Heart left ventricle (tissue), 16 donors: ENCODE measurements at regions not wholly inside any gene's neighbourhood (a gene's known extent, or its start where the extent isn't known, plus 50 kb on each side); places are given as distances from the start of the nearest gene placed in this dataset.

Source experiments
- ATAC-seq, 4 donors: fragments of 200-7000 bp; cut with Tn5 transposase; one replicate each; pipeline ENCODE4 v1.9.1; 2020 to 2022; ENCODE audit warnings: moderate library complexity in 4 of 4, mild to moderate bottlenecking in 3 of 4, moderate number of reproducible peaks in 1 of 4
- DNase-seq, 5 donors: peaks; one replicate each; pipeline ENCODE4 v3.0.0-alpha.2; 2020
- H3K27ac ChIP-seq, 12 donors: fragments of 200-600 bp; sonication (generic) in 4 of 12; one replicate each; pipeline versions ENCODE4 v1.5.0 to v1.8.0; 2016 to 2022; ENCODE audit warnings: mild to moderate bottlenecking in 2 of 12
- H3K27me3 ChIP-seq, 9 donors: fragments of 200-600 bp; sonication (generic) in 2 of 9; one replicate each; pipeline versions ENCODE4 v1.5.1 to v1.8.0; 2016 to 2022; ENCODE audit warnings: mild to moderate bottlenecking in 3 of 9
- H3K36me3 ChIP-seq, 9 donors: fragments of 200-600 bp; sonication (generic) in 2 of 9; one replicate each; pipeline versions ENCODE4 v1.5.0 to v1.8.0; 2018 to 2022; ENCODE audit warnings: mild to moderate bottlenecking in 2 of 9
- H3K4me1 ChIP-seq, 12 donors: fragments of 200-600 bp; sonication (generic) in 4 of 12; one replicate each; pipeline versions ENCODE4 v1.5.0 to v1.8.0; 2016 to 2022; ENCODE audit warnings: mild to moderate bottlenecking in 3 of 12
- H3K4me3 ChIP-seq, 12 donors: fragments of 200-600 bp; sonication (generic) in 4 of 12; one replicate each; pipeline versions ENCODE4 v1.5.0 to v1.8.0; 2017 to 2022; ENCODE audit warnings: mild to moderate bottlenecking in 9 of 12, moderate library complexity in 4 of 12
- H3K9me3 ChIP-seq, 12 donors: fragments of 200-600 bp; sonication (generic) in 4 of 12; one replicate each; pipeline versions ENCODE4 v1.5.0 to v1.8.0; 2016 to 2022; ENCODE audit warnings: mild to moderate bottlenecking in 1 of 12
- CTCF ChIP-seq, 12 donors: fragments of 200-600 bp; sonication (generic) in 4 of 12; IDR thresholded peaks; one replicate each; pipeline versions ENCODE4 v1.5.0 to v1.8.0; 2018 to 2022; ENCODE audit warnings: antibody characterized with exemption in 12 of 12, mild to moderate bottlenecking in 5 of 12
- POLR2A ChIP-seq, 2 donors: fragments of 450-650 bp; IDR thresholded peaks; one replicate each; pipeline ENCODE4 v1.6.1; 2017; ENCODE audit warnings: antibody characterized with exemption in 2 of 2, mild to moderate bottlenecking in 2 of 2, moderate library complexity in 2 of 2
- WGBS, 4 donors: extraction: QIAGEN DNeasy Blood & Tissue Kit in 2 of 4; methylation state at CpG; one replicate each; pipeline versions ENCODE4 v1.1.5 to v1.1.7; 2013 to 2018; 5-methylcytosine and 5-hydroxymethylcytosine counted together
- intact Hi-C, 10 donors: fragments of 100-400 bp; cut with DNase I; formaldehyde crosslinking; loops; one replicate each; pipeline versions ENCODE4 v1.11.1 to v1.14.2; 2022
- donor health status: ischemic (EF 13 %, LVEDD 7.1; RV severe dilation, severe dysfunction).
- donor health status: healthy with polysubstance abuse.
- donor health status: DM: no; HTN: yes; CAD: no.
- donor health status: DM: no; HTN: no; CAD: no.
- donor health status: ischemic (EF 25% LVEDD 6.9; RV normal size, moderate dysfunction).
- donor health status: ischemic (EF 25% LVEDD 5.7; RV mildly dilated, moderate dysfunction).
- donor health status: healthy.
- donor health status: DM: yes; HTN: yes; CAD: no.
- donor health status: ischemic (EF 35%, LVEDD 5.7; RV mildly dilated, moderate dysfunction).
- donor health status: nonischemic (EF 11% LVEDD 7.7; RV severe dilation, severe dysfunction).
- donor health status: DM: yes; HTN: yes; CAD: no.
- donor health status: PGD.
- donor health status: ischemic (EF 29% LVEDD 5.4; RV normal size, mild dysfunction).
- donor health status: nonischemic (EF 23%, LVEDD 6.1; RV moderate dilation, normal function).

- no peak overlapping the region for H3K4me3 ChIP-seq
- no peaks in the 10 kb centered on the region for H3K36me3 ChIP-seq
- H3K27ac ChIP-seq: no peak overlapping the region
- 83 to 89% (median 87%) methylated on average over 1 of the region's 1 CpG for WGBS, 4 donors
- TF ChIP-seq CTCF (IDR thresholded peaks at IDR 0.05) (no peak), POLR2A (IDR thresholded peaks at IDR 0.05) (no peak)
- no peaks in the 10 kb centered on the region for H3K27me3 ChIP-seq
- no peak for DNase-seq
- peaks cover 0 to 14% (median 0%) of the 10 kb centered on the region in 12 donors for H3K9me3 ChIP-seq
- ATAC-seq: no peak
- intact Hi-C loops: no loop called here
- no peaks in the 10 kb centered on the region for H3K4me1 ChIP-seq
Measured at GRCh38 chr4:134798573-134798972, 597.0 kb upstream of the PABPC4L start.

- Histone ChIP-seq H3K4me1 (no peaks in the 10 kb centered on the region), H3K27me3 (no peaks in the 10 kb centered on the region), H3K4me3 (no peak overlapping the region), H3K36me3 (no peaks in the 10 kb centered on the region), H3K27ac (no peak overlapping the region), H3K9me3 (peaks cover 0 to 22% (median 0%) of the 10 kb centered on the region in 12 donors)
- ATAC-seq (no peak), DNase-seq (no peak)
- TF ChIP-seq POLR2A (IDR thresholded peaks at IDR 0.05) (no peak), CTCF (IDR thresholded peaks at IDR 0.05) (no peak)
- WGBS, 4 donors: 74 to 89% (median 83%) methylated on average over 1 of the region's 1 CpG
- intact Hi-C loops: no loop called here
Measured at GRCh38 chr4:134787315-134787714, 585.7 kb upstream of the PABPC4L start.

GRCh38 chr4:134780244-134780643 is 578.7 kb upstream of the PABPC4L start:
- H3K4me3 ChIP-seq: no peak overlapping the region
- intact Hi-C loops: no loop called here
- TF ChIP-seq CTCF (IDR thresholded peaks at IDR 0.05) (no peak), POLR2A (IDR thresholded peaks at IDR 0.05) (no peak)
- ATAC-seq (no peak), DNase-seq (no peak)
- H3K27ac ChIP-seq: no peak overlapping the region
- no peaks in the 10 kb centered on the region for H3K27me3 ChIP-seq
- WGBS, 4 donors: 38 to 51% (median 45%) methylated on average over 2 of the region's 2 CpGs
- no peaks in the 10 kb centered on the region for H3K4me1 ChIP-seq
- no peaks in the 10 kb centered on the region for H3K36me3 ChIP-seq
- peaks cover 0 to 22% (median 0%) of the 10 kb centered on the region in 12 donors for H3K9me3 ChIP-seq

- DNase-seq: no peak
- 2 to 25% (median 18%) methylated on average over 2 of the region's 2 CpGs for WGBS, 4 donors
- H3K4me1 ChIP-seq: no peaks in the 10 kb centered on the region
- intact Hi-C loops: no loop called here
- H3K4me3 ChIP-seq: no peak overlapping the region
- H3K36me3 ChIP-seq: no peaks in the 10 kb centered on the region
- peak in 2 of 12 donors; percentile 10 to 18 for TF ChIP-seq CTCF (IDR thresholded peaks at IDR 0.05)
- TF ChIP-seq POLR2A (IDR thresholded peaks at IDR 0.05): no peak
- no peak overlapping the region for H3K27ac ChIP-seq
- no peak for ATAC-seq
- peaks cover 0 to 7% (median 0%) of the 10 kb centered on the region in 12 donors for H3K9me3 ChIP-seq
- no peaks in the 10 kb centered on the region for H3K27me3 ChIP-seq
Measured at GRCh38 chr4:134777606-134778005, 576.0 kb upstream of the PABPC4L start.
